ENCODE measurements at regions not wholly inside any gene's neighbourhood (a gene's known extent, or its start where the extent isn't known, plus 50 kb on each side); places are given as distances from the start of the nearest gene placed in this dataset.

- Histone ChIP-seq H3K4me3 (ENCODE audit: low read depth, low read length, poor library complexity, severe bottlenecking) (no peak overlapping the region), H3K79me2 (ENCODE audit: insufficient read depth, low read length) (no peaks in the 10 kb centered on the region), H3K27me3 (ENCODE audit: insufficient read depth, low read length) (no peaks in the 10 kb centered on the region), H4K20me1 (ENCODE audit: insufficient read depth, low read length) (no peaks in the 10 kb centered on the region), H3F3A (ENCODE audit: insufficient read depth, low read length) (no peaks in the 10 kb centered on the region), H3K36me3 (ENCODE audit: insufficient read depth, low read length) (no peaks in the 10 kb centered on the region), H3K27ac (ENCODE audit: low read depth, low read length, poor library complexity, severe bottlenecking) (no peak overlapping the region), H3K9me3 (ENCODE audit: low read length) (no peaks in the 10 kb centered on the region), H3K9ac (ENCODE audit: low read length) (no peak overlapping the region), H3K4me1 (ENCODE audit: insufficient read depth, low read length, severe bottlenecking) (no peaks in the 10 kb centered on the region), H3K4me2 (ENCODE audit: low read length) (no peak overlapping the region), H3K9me2 (ENCODE audit: low read depth, low read length) (no peaks in the 10 kb centered on the region), H2AFZ (ENCODE audit: low read length) (no peak overlapping the region)
- TF ChIP-seq CTCF (IDR thresholded peaks at IDR 0.05; ENCODE audit: low read length) (no peak), EZH2 (IDR thresholded peaks at IDR 0.05; ENCODE audit: borderline replicate concordance, low read length) (no peak)
Measured at GRCh38 chr9:73813546-73813945, 661.9 kb downstream of the ANXA1 start.

- H3K9me3 ChIP-seq (ENCODE audit: low read length): no peaks in the 10 kb centered on the region
- no peaks in the 10 kb centered on the region for H3F3A ChIP-seq (ENCODE audit: insufficient read depth, low read length)
- H2AFZ ChIP-seq (ENCODE audit: low read length): no peak overlapping the region
- H4K20me1 ChIP-seq (ENCODE audit: insufficient read depth, low read length): no peaks in the 10 kb centered on the region
- H3K79me2 ChIP-seq (ENCODE audit: insufficient read depth, low read length): no peaks in the 10 kb centered on the region
- no peak overlapping the region for H3K4me2 ChIP-seq (ENCODE audit: low read length)
- no peaks in the 10 kb centered on the region for H3K36me3 ChIP-seq (ENCODE audit: insufficient read depth, low read length)
- no peaks in the 10 kb centered on the region for H3K4me1 ChIP-seq (ENCODE audit: insufficient read depth, low read length, severe bottlenecking)
- H3K27ac ChIP-seq (ENCODE audit: low read depth, low read length, poor library complexity, severe bottlenecking): no peak overlapping the region
- no peak overlapping the region for H3K9ac ChIP-seq (ENCODE audit: low read length)
- no peaks in the 10 kb centered on the region for H3K9me2 ChIP-seq (ENCODE audit: low read depth, low read length)
- no peak overlapping the region for H3K4me3 ChIP-seq (ENCODE audit: low read depth, low read length, poor library complexity, severe bottlenecking)
- TF ChIP-seq EZH2 (IDR thresholded peaks at IDR 0.05; ENCODE audit: borderline replicate concordance, low read length): no peak
- TF ChIP-seq CTCF (IDR thresholded peaks at IDR 0.05; ENCODE audit: low read length): no peak
- H3K27me3 ChIP-seq (ENCODE audit: insufficient read depth, low read length): no peaks in the 10 kb centered on the region
Measured at GRCh38 chr9:73816905-73817304, 665.2 kb downstream of the ANXA1 start.

- H3K27ac ChIP-seq (ENCODE audit: low read depth, low read length, poor library complexity, severe bottlenecking): no peak overlapping the region
- no peak for TF ChIP-seq CTCF (IDR thresholded peaks at IDR 0.05; ENCODE audit: low read length)
- TF ChIP-seq EZH2 (IDR thresholded peaks at IDR 0.05; ENCODE audit: borderline replicate concordance, low read length): no peak
Measured at GRCh38 chr9:73824671-73825070, 672.5 kb upstream of the RORB start.

More at GRCh38 chr9:73824671-73825070, 672.5 kb upstream of the RORB start:
- Histone ChIP-seq H3K9me3 (ENCODE audit: low read length) (no peaks in the 10 kb centered on the region), H3K79me2 (ENCODE audit: insufficient read depth, low read length) (no peaks in the 10 kb centered on the region), H3K4me1 (ENCODE audit: insufficient read depth, low read length, severe bottlenecking) (no peaks in the 10 kb centered on the region), H3K36me3 (ENCODE audit: insufficient read depth, low read length) (no peaks in the 10 kb centered on the region), H3K4me3 (ENCODE audit: low read depth, low read length, poor library complexity, severe bottlenecking) (no peak overlapping the region), H3K9me2 (ENCODE audit: low read depth, low read length) (no peaks in the 10 kb centered on the region), H2AFZ (ENCODE audit: low read length) (no peak overlapping the region), H4K20me1 (ENCODE audit: insufficient read depth, low read length) (no peaks in the 10 kb centered on the region), H3K27me3 (ENCODE audit: insufficient read depth, low read length) (no peaks in the 10 kb centered on the region), H3K9ac (ENCODE audit: low read length) (no peak overlapping the region), H3F3A (ENCODE audit: insufficient read depth, low read length) (no peaks in the 10 kb centered on the region), H3K4me2 (ENCODE audit: low read length) (no peak overlapping the region)
